ENCODE measurements at regions not wholly inside any gene's neighbourhood (a gene's known extent, or its start where the extent isn't known, plus 50 kb on each side); places are given as distances from the start of the nearest gene placed in this dataset.
"Not testable (repeated sequence)": the region's sequence is repeated elsewhere in the genome, so short reads cannot be mapped to it uniquely, and the experiment has no call there.

GRCh38 chr14:22251090-22251489, 337.9 kb downstream of the DAD1 start:
- Histone ChIP-seq H3K4me1 (no peaks in the 10 kb centered on the region), H3K27me3 (no peaks in the 10 kb centered on the region), H3K36me3 (no peaks in the 10 kb centered on the region), H3K9me3 (no peaks in the 10 kb centered on the region), H3K4me3 (replicated peaks in 1 of 3) (no peak overlapping the region), H3K27ac (no peak overlapping the region)
- intact Hi-C loops (cut with DNase I), result no loop called here
- no peak for DNase-seq
- no peak for TF ChIP-seq CTCF (IDR thresholded peaks at IDR 0.05)
- TF ChIP-seq POLR2A (IDR thresholded peaks at IDR 0.05), result no peak
- WGBS, 2 donors, result 41 to 54% methylated on average over 1 of the region's 1 CpG

- 72 to 76% methylated on average over 4 of the region's 4 CpGs for WGBS, 2 donors
These were observed 339.3 kb downstream of the DAD1 start for GRCh38 chr14:22249770-22250169.

DNA sequence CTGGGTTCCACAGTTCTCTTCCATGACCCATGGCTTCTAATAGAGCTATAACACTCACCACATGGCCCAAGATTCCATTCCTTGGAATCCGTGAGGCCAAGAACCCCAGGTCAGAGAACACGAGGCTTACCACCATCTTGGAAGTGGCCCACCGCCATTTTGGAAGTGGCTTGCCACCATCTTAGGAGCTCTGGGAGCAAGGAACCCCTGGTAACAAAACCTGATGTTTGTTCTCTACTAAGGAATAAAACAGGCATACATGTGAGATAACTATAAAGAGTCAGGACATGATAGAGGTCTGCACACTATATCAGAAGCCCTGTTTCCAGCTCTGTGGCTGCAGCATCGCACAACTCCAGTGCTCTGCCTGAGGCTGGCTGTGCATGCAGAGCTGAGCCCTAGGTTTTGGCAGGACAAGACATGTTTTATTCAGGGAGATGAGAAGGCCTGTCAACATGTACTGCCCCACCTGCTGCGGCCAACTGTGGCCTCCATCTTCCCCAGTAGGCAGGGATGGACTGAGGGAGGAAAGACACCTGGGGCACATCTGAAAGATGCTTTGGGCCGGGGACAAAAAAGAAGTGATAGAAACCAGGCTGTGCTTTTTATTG, 344.9 kb downstream of the DAD1 start:
- H3K9me3 ChIP-seq, result no peaks in the 10 kb centered on the region
- TF ChIP-seq CTCF (IDR thresholded peaks at IDR 0.05), result no peak
- TF ChIP-seq POLR2A (IDR thresholded peaks at IDR 0.05), result no peak
- intact Hi-C loops (cut with DNase I), result no loop called here
- no peaks in the 10 kb centered on the region for H3K36me3 ChIP-seq
- H3K4me1 ChIP-seq, result no peaks in the 10 kb centered on the region
- H3K27me3 ChIP-seq, result no peaks in the 10 kb centered on the region
- DNase-seq, result no peak
- H3K4me3 ChIP-seq (replicated peaks in 1 of 3), result no peak overlapping the region
- no peak overlapping the region for H3K27ac ChIP-seq
- WGBS, 2 donors, result 96 to 99% methylated on average over 6 of the region's 6 CpGs

More at GRCh38 chr14:22249770-22250169, 339.3 kb downstream of the DAD1 start:
- intact Hi-C loops (cut with DNase I), result no loop called here
- TF ChIP-seq POLR2A (IDR thresholded peaks at IDR 0.05) (no peak), CTCF (IDR thresholded peaks at IDR 0.05) (no peak)
- H3K27me3 ChIP-seq, result no peaks in the 10 kb centered on the region
- H3K27ac ChIP-seq, result no peak overlapping the region
- no peaks in the 10 kb centered on the region for H3K9me3 ChIP-seq
- H3K4me3 ChIP-seq (replicated peaks in 1 of 3), result no peak overlapping the region
- H3K4me1 ChIP-seq, result no peaks in the 10 kb centered on the region
- no peak for DNase-seq
- no peaks in the 10 kb centered on the region for H3K36me3 ChIP-seq

- H3K4me1 ChIP-seq; H3K27me3 ChIP-seq; H3K27ac ChIP-seq; DNase-seq; H3K9me3 ChIP-seq; H3K4me3 ChIP-seq (replicated peaks in 1 of 3); intact Hi-C loops (cut with DNase I); H3K36me3 ChIP-seq: not testable (repeated sequence)
- WGBS, 2 donors, result 61 to 80% methylated on average over 3 of the region's 3 CpGs
These were observed 350.7 kb downstream of the DAD1 start for GRCh38 chr14:22238320-22238719.

- Histone ChIP-seq H3K27ac (no peak overlapping the region), H3K4me1 (no peaks in the 10 kb centered on the region), H3K36me3 (no peaks in the 10 kb centered on the region), H3K4me3 (replicated peaks in 1 of 3) (no peak overlapping the region), H3K9me3 (no peaks in the 10 kb centered on the region), H3K27me3 (no peaks in the 10 kb centered on the region)
- intact Hi-C loops (cut with DNase I), result no loop called here
- no peak for DNase-seq
- TF ChIP-seq CTCF (IDR thresholded peaks at IDR 0.05) (no peak), POLR2A (IDR thresholded peaks at IDR 0.05) (no peak)
These were observed 355.6 kb downstream of the DAD1 start for GRCh38 chr14:22233377-22233776.

DNA sequence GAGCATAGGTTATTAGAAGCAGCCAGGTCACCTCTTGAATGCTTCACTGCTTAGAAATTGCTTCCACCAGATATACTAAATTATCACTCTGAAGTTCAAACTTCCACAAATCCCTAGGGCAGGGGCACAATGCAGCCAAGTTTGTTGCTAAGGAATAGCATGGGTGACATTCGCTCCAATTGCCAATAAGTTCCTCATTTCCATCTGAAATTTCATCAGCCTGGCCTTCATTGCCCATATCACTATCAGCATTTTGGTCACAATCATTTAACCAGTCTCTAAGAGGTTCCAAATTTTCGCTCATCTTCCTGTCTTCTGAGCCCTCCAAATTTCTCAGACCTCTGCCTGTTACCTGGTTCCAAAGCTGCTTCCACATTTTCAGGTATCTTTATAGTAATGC, 356.1 kb downstream of the DAD1 start:
- H3K4me3 ChIP-seq (replicated peaks in 1 of 3), result no peak overlapping the region
- no peaks in the 10 kb centered on the region for H3K36me3 ChIP-seq
- TF ChIP-seq CTCF (IDR thresholded peaks at IDR 0.05) (no peak), POLR2A (IDR thresholded peaks at IDR 0.05) (no peak)
- intact Hi-C loops (cut with DNase I), result no loop called here
- no peak for DNase-seq
- H3K4me1 ChIP-seq, result no peaks in the 10 kb centered on the region
- H3K9me3 ChIP-seq, result no peaks in the 10 kb centered on the region
- H3K27me3 ChIP-seq, result no peaks in the 10 kb centered on the region
- no peak overlapping the region for H3K27ac ChIP-seq
- WGBS, 2 donors, result 70 to 92% methylated on average over 2 of the region's 2 CpGs
